Activated CD4-positive, alpha-beta T cell treated with anti-CD3 and anti-CD28 coated beads, Interleukin-2, amount 10 ng/mL, durations not matched to agents 24 days and 14 days (primary cell): ENCODE measurements at regions not wholly inside any gene's neighbourhood (a gene's known extent, or its start where the extent isn't known, plus 50 kb on each side); places are given as distances from the start of the nearest gene placed in this dataset.

Experiments used
- DNase-seq: peaks from one replicate; pipeline ENCODE4 v3.0.0; 2022
- H3K27ac Mint-ChIP-seq: one replicate; pipeline ENCODE4 v1.8.0; 2022; ENCODE audit warnings: mild to moderate bottlenecking, mixed read lengths
- H3K27me3 Mint-ChIP-seq: one replicate; pipeline ENCODE4 v1.8.0; 2022; ENCODE audit warnings: mixed read lengths
- H3K36me3 Mint-ChIP-seq: one replicate; pipeline ENCODE4 v1.8.0; 2022; ENCODE audit warnings: low read depth, mild to moderate bottlenecking, mixed read lengths
- H3K4me1 Mint-ChIP-seq: one replicate; pipeline ENCODE4 v1.8.0; 2021; ENCODE audit warnings: mixed read lengths
- H3K4me3 Mint-ChIP-seq: one replicate; pipeline ENCODE4 v1.8.0; 2022; ENCODE audit warnings: mild to moderate bottlenecking, moderate library complexity, mixed read lengths
- H3K9me3 Mint-ChIP-seq: one replicate; pipeline ENCODE4 v1.8.0; 2021; ENCODE audit warnings: mixed read lengths
- intact Hi-C: fragments of 100-400 bp; cut with micrococcal nuclease; formaldehyde crosslinking; loops from one replicate; pipeline ENCODE4 v1.15.1; 2023

DNA sequence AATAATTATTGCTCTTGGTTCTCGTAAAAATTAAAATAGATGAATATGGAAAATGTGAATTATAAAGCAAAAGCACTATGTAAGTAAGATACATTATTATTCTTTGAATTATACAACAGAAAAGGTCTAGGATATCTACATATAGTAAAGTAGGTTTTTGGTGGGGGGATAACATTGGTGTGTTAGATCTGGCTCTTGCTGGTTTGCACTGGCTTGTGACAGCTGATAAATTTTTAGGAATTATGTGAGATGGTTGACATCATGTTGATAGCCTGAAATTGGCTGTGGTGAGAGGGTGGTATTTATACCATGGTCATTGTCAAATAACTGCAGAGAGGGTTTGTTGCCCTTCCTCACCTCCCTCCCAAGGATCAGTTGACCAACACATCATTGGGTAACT, 50.7 kb upstream of the BTG1 start:
- intact Hi-C loops: no loop called here
- H3K4me1 Mint-ChIP-seq: no peaks in the 10 kb centered on the region
- no peak overlapping the region for H3K4me3 Mint-ChIP-seq
- no peak for DNase-seq
- H3K27ac Mint-ChIP-seq: no peak overlapping the region
- H3K36me3 Mint-ChIP-seq: peaks cover 5% of the 10 kb centered on the region
- no peaks in the 10 kb centered on the region for H3K27me3 Mint-ChIP-seq
- peaks cover 14% of the 10 kb centered on the region for H3K9me3 Mint-ChIP-seq
